ENCODE measurements at regions not wholly inside any gene's neighbourhood (a gene's known extent, or its start where the extent isn't known, plus 50 kb on each side); places are given as distances from the start of the nearest gene placed in this dataset.

GRCh38 chr10:130579913-130580312 is 443.7 kb downstream of the GLRX3 start:
- Mint-ChIP-seq H3K9me3 (ENCODE audit: low read depth, unreplicated experiment) (peaks cover 20% of the 10 kb centered on the region), H3K4me1 (ENCODE audit: low read depth, unreplicated experiment) (no peaks in the 10 kb centered on the region), H3K27me3 (ENCODE audit: unreplicated experiment) (no peaks in the 10 kb centered on the region), H3K4me3 (ENCODE audit: low read depth, unreplicated experiment) (no peak overlapping the region), H3K27ac (ENCODE audit: unreplicated experiment) (no peak overlapping the region), H3K36me3 (ENCODE audit: insufficient read depth, unreplicated experiment) (no peaks in the 10 kb centered on the region)
- TF ChIP-seq, protein P1, sequence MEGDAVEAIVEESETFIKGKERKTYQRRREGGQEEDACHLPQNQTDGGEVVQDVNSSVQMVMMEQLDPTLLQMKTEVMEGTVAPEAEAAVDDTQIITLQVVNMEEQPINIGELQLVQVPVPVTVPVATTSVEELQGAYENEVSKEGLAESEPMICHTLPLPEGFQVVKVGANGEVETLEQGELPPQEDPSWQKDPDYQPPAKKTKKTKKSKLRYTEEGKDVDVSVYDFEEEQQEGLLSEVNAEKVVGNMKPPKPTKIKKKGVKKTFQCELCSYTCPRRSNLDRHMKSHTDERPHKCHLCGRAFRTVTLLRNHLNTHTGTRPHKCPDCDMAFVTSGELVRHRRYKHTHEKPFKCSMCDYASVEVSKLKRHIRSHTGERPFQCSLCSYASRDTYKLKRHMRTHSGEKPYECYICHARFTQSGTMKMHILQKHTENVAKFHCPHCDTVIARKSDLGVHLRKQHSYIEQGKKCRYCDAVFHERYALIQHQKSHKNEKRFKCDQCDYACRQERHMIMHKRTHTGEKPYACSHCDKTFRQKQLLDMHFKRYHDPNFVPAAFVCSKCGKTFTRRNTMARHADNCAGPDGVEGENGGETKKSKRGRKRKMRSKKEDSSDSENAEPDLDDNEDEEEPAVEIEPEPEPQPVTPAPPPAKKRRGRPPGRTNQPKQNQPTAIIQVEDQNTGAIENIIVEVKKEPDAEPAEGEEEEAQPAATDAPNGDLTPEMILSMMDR (IDR thresholded peaks at IDR 0.05; ENCODE audit: unreplicated experiment) = no peak
- intact Hi-C loops (cut with micrococcal nuclease; ENCODE audit: unreplicated experiment) = no loop called here
- BruUV-seq (replicated peaks) = no TSS peak
- CTCF ChIA-PET = interaction anchor here (0.8 kb wide), 1 partner anchor 30 kb away, joined by 3 read pairs; no protein-coding TSS in a partner anchor
- no peak for DNase-seq

DNA sequence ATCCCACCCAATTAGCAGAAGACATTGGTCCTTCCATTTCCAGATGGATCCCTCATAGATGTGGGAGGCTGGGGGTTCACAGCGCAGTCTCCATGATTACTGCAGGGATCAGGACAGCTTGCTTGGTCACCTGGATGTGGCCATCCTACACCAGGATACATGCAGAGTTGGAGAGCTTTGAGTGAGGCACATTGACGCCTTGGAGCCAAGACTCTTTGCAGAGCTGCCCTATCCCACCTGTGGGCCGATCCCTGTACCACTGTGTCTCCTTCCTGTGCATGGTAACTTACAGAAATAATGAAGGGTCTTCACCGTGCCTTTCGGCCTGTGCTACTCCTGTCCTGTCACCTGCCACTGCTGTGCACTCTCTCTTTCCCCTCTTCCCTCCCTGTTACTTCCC is 444.8 kb downstream of the GLRX3 start:
- TF ChIP-seq, protein P1 (IDR thresholded peaks at IDR 0.05; ENCODE audit: unreplicated experiment) = no peak
- Mint-ChIP-seq H3K4me1 (ENCODE audit: low read depth, unreplicated experiment) (no peaks in the 10 kb centered on the region), H3K9me3 (ENCODE audit: low read depth, unreplicated experiment) (peaks cover 17% of the 10 kb centered on the region), H3K36me3 (ENCODE audit: insufficient read depth, unreplicated experiment) (no peaks in the 10 kb centered on the region), H3K27me3 (ENCODE audit: unreplicated experiment) (no peaks in the 10 kb centered on the region), H3K27ac (ENCODE audit: unreplicated experiment) (no peak overlapping the region), H3K4me3 (ENCODE audit: low read depth, unreplicated experiment) (no peak overlapping the region)
- no TSS peak for BruUV-seq (replicated peaks)
- intact Hi-C loops (cut with micrococcal nuclease; ENCODE audit: unreplicated experiment) = no loop called here
- CTCF ChIA-PET = interaction anchor here (0.8 kb wide), 1 partner anchor 29 kb away, joined by 3 read pairs; no protein-coding TSS in a partner anchor
- no peak for DNase-seq

DNA sequence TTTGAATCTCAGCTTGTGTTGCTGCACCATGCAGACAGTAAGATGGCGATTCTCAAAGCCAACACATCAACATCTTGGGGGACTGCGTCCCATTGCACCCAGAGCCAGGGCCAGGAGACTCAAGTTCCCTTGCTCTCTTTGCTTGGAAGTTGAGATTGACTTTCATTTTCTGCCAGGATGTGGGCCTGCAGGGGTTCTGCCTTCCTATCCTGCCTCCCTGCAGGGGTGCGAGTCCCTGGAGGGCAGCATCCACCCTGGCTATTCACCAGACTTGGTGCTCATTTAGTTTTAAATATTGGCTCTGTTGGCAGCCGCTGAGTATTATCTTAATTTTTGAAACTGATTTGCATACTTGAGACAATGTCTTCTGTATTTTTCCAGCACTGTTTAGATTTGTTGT is 451.5 kb downstream of the GLRX3 start:
- no peak overlapping the region for H3K4me3 Mint-ChIP-seq (ENCODE audit: low read depth, unreplicated experiment)
- no peak for DNase-seq
- CTCF ChIA-PET = no interaction called here

GRCh38 chr10:130606001-130606405 is 469.8 kb downstream of the GLRX3 start:
- CTCF ChIA-PET = no interaction called here
- H3K27me3 Mint-ChIP-seq (ENCODE audit: unreplicated experiment) = no peaks in the 10 kb centered on the region
- TF ChIP-seq, protein P1 (IDR thresholded peaks at IDR 0.05; ENCODE audit: unreplicated experiment) = no peak
- no peak overlapping the region for H3K4me3 Mint-ChIP-seq (ENCODE audit: low read depth, unreplicated experiment)
- H3K36me3 Mint-ChIP-seq (ENCODE audit: insufficient read depth, unreplicated experiment) = no peaks in the 10 kb centered on the region
- intact Hi-C loops (cut with micrococcal nuclease; ENCODE audit: unreplicated experiment) = no loop called here
- peaks cover 2% of the 10 kb centered on the region for H3K9me3 Mint-ChIP-seq (ENCODE audit: low read depth, unreplicated experiment)
- H3K27ac Mint-ChIP-seq (ENCODE audit: unreplicated experiment) = no peak overlapping the region
- DNase-seq = no peak
- no peaks in the 10 kb centered on the region for H3K4me1 Mint-ChIP-seq (ENCODE audit: low read depth, unreplicated experiment)
- BruUV-seq (replicated peaks) = no TSS peak

More for the DNA sequence above, 451.5 kb downstream of the GLRX3 start:
- TF ChIP-seq, protein P1 (IDR thresholded peaks at IDR 0.05; ENCODE audit: unreplicated experiment) = no peak
- Mint-ChIP-seq H3K27me3 (ENCODE audit: unreplicated experiment) (no peaks in the 10 kb centered on the region), H3K27ac (ENCODE audit: unreplicated experiment) (no peak overlapping the region), H3K36me3 (ENCODE audit: insufficient read depth, unreplicated experiment) (no peaks in the 10 kb centered on the region), H3K9me3 (ENCODE audit: low read depth, unreplicated experiment) (peaks cover 11% of the 10 kb centered on the region), H3K4me1 (ENCODE audit: low read depth, unreplicated experiment) (no peaks in the 10 kb centered on the region)
- intact Hi-C loops (cut with micrococcal nuclease; ENCODE audit: unreplicated experiment) = no loop called here
- BruUV-seq (replicated peaks) = no TSS peak
